Immature natural killer cell (primary cell): ENCODE measurements at regions not wholly inside any gene's neighbourhood (a gene's known extent, or its start where the extent isn't known, plus 50 kb on each side); places are given as distances from the start of the nearest gene placed in this dataset.
A peak's percentile ranks its signal among the peaks of the same experiment; 100 is the strongest.

Experiments used
- DNase-seq, 3 donors: peaks; one replicate each; pipeline ENCODE4 v3.0.0; 2022; ENCODE audit warnings: mixed read lengths in 1 of 3
- H3K27ac Mint-ChIP-seq, 6 donors: one replicate each; pipeline ENCODE4 v1.8.0; 2020; ENCODE audit warnings: mixed read lengths in 6 of 6, mild to moderate bottlenecking in 5 of 6, inconsistent platforms in 4 of 6, moderate library complexity in 3 of 6
- H3K27me3 Mint-ChIP-seq, 3 donors: one replicate each; pipeline ENCODE4 v1.8.0; 2020 to 2021; ENCODE audit warnings: low read depth in 3 of 3, mild to moderate bottlenecking in 3 of 3, mixed read lengths in 3 of 3, moderate library complexity in 3 of 3, inconsistent platforms in 1 of 3
- H3K36me3 Mint-ChIP-seq, 3 donors: one replicate each; pipeline ENCODE4 v1.8.0; 2020; ENCODE audit warnings: mixed read lengths in 3 of 3, inconsistent platforms in 2 of 3, mild to moderate bottlenecking in 2 of 3
- H3K4me1 Mint-ChIP-seq, 2 donors: one replicate each; pipeline ENCODE4 v1.8.0; 2020; ENCODE audit warnings: inconsistent platforms in 2 of 2, mild to moderate bottlenecking in 2 of 2, mixed read lengths in 2 of 2, moderate library complexity in 1 of 2
- H3K4me3 Mint-ChIP-seq, 5 donors: one replicate each; pipeline ENCODE4 v1.8.0; 2020; ENCODE audit warnings: mild to moderate bottlenecking in 5 of 5, mixed read lengths in 5 of 5, inconsistent platforms in 3 of 5, moderate library complexity in 3 of 5
- H3K9me3 Mint-ChIP-seq, 6 donors: one replicate each; pipeline ENCODE4 v1.8.0; 2020; ENCODE audit warnings: mild to moderate bottlenecking in 6 of 6, mixed read lengths in 6 of 6, inconsistent platforms in 4 of 6, moderate library complexity in 3 of 6

- Mint-ChIP-seq H3K4me1 (peaks cover 5 to 7% of the 10 kb centered on the region in 2 donors), H3K27ac (peak overlapping the region in 1 of 6 donors; percentile 6), H3K27me3 (peaks cover 0 to 3% (median 2%) of the 10 kb centered on the region in 3 donors), H3K4me3 (peak overlapping the region; percentile 10 to 74 (median 65)), H3K9me3 (no peaks in the 10 kb centered on the region), H3K36me3 (peaks cover 3 to 8% (median 3%) of the 10 kb centered on the region in 3 donors)
- peak in 2 of 3 donors; percentile 4 to 8 for DNase-seq
These were observed 203.6 kb upstream of the GMDS start for GRCh38 chr6:2448826-2449571.

GRCh38 chr6:2447931-2448330 is 202.5 kb upstream of the GMDS start:
- H3K27ac Mint-ChIP-seq = no peak overlapping the region
- DNase-seq = no peak
- peaks cover 5 to 7% of the 10 kb centered on the region in 2 donors for H3K4me1 Mint-ChIP-seq
- peaks cover 3 to 8% (median 3%) of the 10 kb centered on the region in 3 donors for H3K36me3 Mint-ChIP-seq
- no peaks in the 10 kb centered on the region for H3K9me3 Mint-ChIP-seq
- H3K27me3 Mint-ChIP-seq = peaks cover 0 to 3% (median 2%) of the 10 kb centered on the region in 3 donors
- H3K4me3 Mint-ChIP-seq = no peak overlapping the region

GRCh38 chr6:2447318-2447920 is 202.0 kb upstream of the GMDS start:
- DNase-seq = no peak
- Mint-ChIP-seq H3K36me3 (peaks cover 3 to 8% (median 3%) of the 10 kb centered on the region in 3 donors), H3K4me3 (no peak overlapping the region), H3K9me3 (no peaks in the 10 kb centered on the region), H3K27ac (no peak overlapping the region), H3K27me3 (peaks cover 0 to 5% (median 2%) of the 10 kb centered on the region in 3 donors), H3K4me1 (peaks cover 5 to 7% of the 10 kb centered on the region in 2 donors)

- Mint-ChIP-seq H3K27ac (no peak overlapping the region), H3K27me3 (peaks cover 0 to 5% (median 0%) of the 10 kb centered on the region in 3 donors), H3K4me3 (no peak overlapping the region), H3K4me1 (no peaks in the 10 kb centered on the region), H3K36me3 (peaks cover 3 to 8% (median 3%) of the 10 kb centered on the region in 3 donors), H3K9me3 (no peaks in the 10 kb centered on the region)
- no peak for DNase-seq
These were observed 196.4 kb upstream of the GMDS start for GRCh38 chr6:2441601-2442475.

GRCh38 chr6:2440516-2440915 is 195.1 kb upstream of the GMDS start:
- no peak overlapping the region for H3K27ac Mint-ChIP-seq
- peaks cover 0 to 2% (median 0%) of the 10 kb centered on the region in 6 donors for H3K9me3 Mint-ChIP-seq
- H3K4me3 Mint-ChIP-seq = no peak overlapping the region
- peaks cover 3 to 8% (median 3%) of the 10 kb centered on the region in 3 donors for H3K36me3 Mint-ChIP-seq
- DNase-seq = no peak
- peaks cover 0 to 8% of the 10 kb centered on the region in 2 donors for H3K4me1 Mint-ChIP-seq
- peaks cover 0 to 3% (median 0%) of the 10 kb centered on the region in 3 donors for H3K27me3 Mint-ChIP-seq

GRCh38 chr6:2439632-2440031 is 194.2 kb upstream of the GMDS start:
- Mint-ChIP-seq H3K36me3 (peaks cover 0 to 8% (median 0%) of the 10 kb centered on the region in 3 donors), H3K27me3 (peaks cover 0 to 3% (median 0%) of the 10 kb centered on the region in 3 donors), H3K4me3 (no peak overlapping the region), H3K9me3 (peaks cover 0 to 2% (median 0%) of the 10 kb centered on the region in 6 donors), H3K4me1 (peaks cover 0 to 8% of the 10 kb centered on the region in 2 donors), H3K27ac (no peak overlapping the region)
- DNase-seq = no peak

GRCh38 chr6:2439082-2439481 is 193.7 kb upstream of the GMDS start:
- H3K27me3 Mint-ChIP-seq = peaks cover 0 to 3% (median 0%) of the 10 kb centered on the region in 3 donors
- no peak overlapping the region for H3K4me3 Mint-ChIP-seq
- H3K9me3 Mint-ChIP-seq = peaks cover 0 to 2% (median 0%) of the 10 kb centered on the region in 6 donors
- H3K27ac Mint-ChIP-seq = no peak overlapping the region
- peaks cover 0 to 8% (median 0%) of the 10 kb centered on the region in 3 donors for H3K36me3 Mint-ChIP-seq
- H3K4me1 Mint-ChIP-seq = peaks cover 0 to 8% of the 10 kb centered on the region in 2 donors
- DNase-seq = no peak

GRCh38 chr6:2436410-2437154 is 191.2 kb upstream of the GMDS start:
- Mint-ChIP-seq H3K4me3 (no peak overlapping the region), H3K4me1 (peaks cover 0 to 8% of the 10 kb centered on the region in 2 donors), H3K9me3 (peaks cover 0 to 2% (median 0%) of the 10 kb centered on the region in 6 donors)

GRCh38 chr6:2435323-2435722 is 189.9 kb upstream of the GMDS start:
- no peak overlapping the region for H3K4me3 Mint-ChIP-seq
- no peak overlapping the region for H3K27ac Mint-ChIP-seq
- peaks cover 0 to 3% (median 0%) of the 10 kb centered on the region in 3 donors for H3K27me3 Mint-ChIP-seq
- no peak for DNase-seq
- peaks cover 0 to 8% of the 10 kb centered on the region in 2 donors for H3K4me1 Mint-ChIP-seq
- peaks cover 0 to 2% (median 0%) of the 10 kb centered on the region in 6 donors for H3K9me3 Mint-ChIP-seq
- H3K36me3 Mint-ChIP-seq = peaks cover 0 to 12% (median 4%) of the 10 kb centered on the region in 3 donors

More at GRCh38 chr6:2436410-2437154, 191.2 kb upstream of the GMDS start:
- peak in 1 of 3 donors; percentile 3 for DNase-seq
- Mint-ChIP-seq H3K36me3 (peaks cover 0 to 12% (median 3%) of the 10 kb centered on the region in 3 donors), H3K27me3 (peaks cover 0 to 3% (median 0%) of the 10 kb centered on the region in 3 donors), H3K27ac (no peak overlapping the region)

GRCh38 chr6:2434912-2435311 is 189.5 kb upstream of the GMDS start:
- peaks cover 0 to 2% (median 0%) of the 10 kb centered on the region in 6 donors for H3K9me3 Mint-ChIP-seq

GRCh38 chr6:2434116-2434515 is 188.7 kb upstream of the GMDS start:
- DNase-seq = no peak
- peaks cover 0 to 2% (median 0%) of the 10 kb centered on the region in 6 donors for H3K9me3 Mint-ChIP-seq
- H3K4me3 Mint-ChIP-seq = no peak overlapping the region
- peaks cover 0 to 3% (median 0%) of the 10 kb centered on the region in 3 donors for H3K27me3 Mint-ChIP-seq
- peaks cover 0 to 8% of the 10 kb centered on the region in 2 donors for H3K4me1 Mint-ChIP-seq
- peaks cover 0 to 12% (median 4%) of the 10 kb centered on the region in 3 donors for H3K36me3 Mint-ChIP-seq
- no peak overlapping the region for H3K27ac Mint-ChIP-seq

More at GRCh38 chr6:2434912-2435311, 189.5 kb upstream of the GMDS start:
- peaks cover 0 to 12% (median 4%) of the 10 kb centered on the region in 3 donors for H3K36me3 Mint-ChIP-seq
- DNase-seq = no peak
- no peak overlapping the region for H3K4me3 Mint-ChIP-seq
- peaks cover 0 to 8% of the 10 kb centered on the region in 2 donors for H3K4me1 Mint-ChIP-seq
- H3K27ac Mint-ChIP-seq = no peak overlapping the region
- H3K27me3 Mint-ChIP-seq = peaks cover 0 to 3% (median 0%) of the 10 kb centered on the region in 3 donors

- H3K9me3 Mint-ChIP-seq = peaks cover 0 to 2% (median 0%) of the 10 kb centered on the region in 6 donors
- H3K36me3 Mint-ChIP-seq = peaks cover 0 to 12% (median 4%) of the 10 kb centered on the region in 3 donors
- no peak overlapping the region for H3K27ac Mint-ChIP-seq
These were observed 188.3 kb upstream of the GMDS start for GRCh38 chr6:2433711-2434110.

More at GRCh38 chr6:2433711-2434110, 188.3 kb upstream of the GMDS start:
- Mint-ChIP-seq H3K27me3 (peaks cover 0 to 3% (median 0%) of the 10 kb centered on the region in 3 donors), H3K4me1 (peaks cover 0 to 8% of the 10 kb centered on the region in 2 donors), H3K4me3 (no peak overlapping the region)
- DNase-seq = no peak
